ENCODE measurements at regions not wholly inside any gene's neighbourhood (a gene's known extent, or its start where the extent isn't known, plus 50 kb on each side); places are given as distances from the start of the nearest gene placed in this dataset.

DNA sequence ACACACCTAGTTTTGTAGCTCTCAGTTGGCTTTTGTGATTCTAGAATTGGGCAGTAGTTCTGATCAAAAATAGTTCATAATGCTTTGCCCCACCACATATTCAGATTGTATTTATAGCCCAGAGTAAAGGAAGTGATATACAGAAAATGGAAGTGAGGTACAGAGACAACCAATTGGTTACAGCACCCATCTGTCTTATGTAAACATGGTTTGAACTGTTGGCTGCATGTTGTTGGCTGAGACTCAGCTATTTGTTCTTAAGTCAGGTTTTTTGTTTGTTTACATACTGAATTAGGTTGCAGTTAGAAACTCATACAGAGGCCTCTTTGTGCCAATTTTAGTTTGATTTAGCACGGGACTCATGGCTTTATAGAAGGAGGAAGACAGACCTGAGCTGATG, 158.9 kb upstream of the GPR26 start:
- TF ChIP-seq POLR2A (IDR thresholded peaks at IDR 0.05): no peak
- no peak for TF ChIP-seq CTCF (IDR thresholded peaks at IDR 0.05)
